Lower leg skin (tissue), 3 donors: ENCODE measurements at regions not wholly inside any gene's neighbourhood (a gene's known extent, or its start where the extent isn't known, plus 50 kb on each side); places are given as distances from the start of the nearest gene placed in this dataset.

ENCODE experiments used
- CTCF ChIP-seq, 3 donors: fragments of 450-650 bp; IDR thresholded peaks; one replicate each; pipeline ENCODE4 v1.5.1; 2016; ENCODE audit warnings: antibody characterized with exemption in 3 of 3, mild to moderate bottlenecking in 3 of 3, moderate library complexity in 2 of 3
- POLR2A ChIP-seq, 2 donors: fragments of 450-650 bp; IDR thresholded peaks; one replicate each; pipeline ENCODE4 v1.6.1; 2016 to 2017; ENCODE audit warnings: antibody characterized with exemption in 2 of 2, mild to moderate bottlenecking in 1 of 2, moderate library complexity in 1 of 2

DNA sequence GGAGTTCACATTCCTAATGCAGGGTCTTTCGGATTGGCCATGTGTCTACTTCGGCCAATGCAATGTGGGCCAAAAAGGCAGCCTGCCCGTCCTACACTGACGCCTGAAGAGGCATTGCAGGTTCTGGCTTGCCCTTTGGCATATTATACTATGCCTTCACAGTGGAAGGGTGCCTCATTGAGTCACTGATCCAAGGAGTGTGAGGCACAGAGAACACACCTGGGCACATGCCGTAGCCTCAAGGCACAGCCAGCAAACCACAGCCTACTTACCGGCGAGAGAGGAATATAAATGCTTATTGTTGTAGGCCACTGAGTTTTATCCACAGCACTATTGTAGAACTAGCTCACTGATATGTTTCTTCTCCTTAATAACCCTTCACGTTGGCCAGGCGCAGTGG lies 409.6 kb downstream of the GADD45G start:
- no peak for TF ChIP-seq CTCF (IDR thresholded peaks at IDR 0.05)
- no peak for TF ChIP-seq POLR2A (IDR thresholded peaks at IDR 0.05)
